Hindlimb muscle (tissue), 1 donor: ENCODE measurements at regions not wholly inside any gene's neighbourhood (a gene's known extent, or its start where the extent isn't known, plus 50 kb on each side); places are given as distances from the start of the nearest gene placed in this dataset.

Experiments used
- DNase-seq: peaks from one replicate; pipeline ENCODE4 v3.0.0-alpha.2; 2013

GRCh38 chr1:164183854-164184635 lies 374.9 kb upstream of the PBX1 start:
- DNase-seq, result no peak

GRCh38 chr1:164186881-164187280 lies 372.1 kb upstream of the PBX1 start:
- no peak for DNase-seq

GRCh38 chr1:164188497-164188896 lies 370.5 kb upstream of the PBX1 start:
- DNase-seq, result no peak

- DNase-seq, result no peak
Observed at GRCh38 chr1:164191191-164191590, 367.8 kb upstream of the PBX1 start.

- no peak for DNase-seq
Observed at GRCh38 chr1:164210211-164210739, 348.7 kb upstream of the PBX1 start.

- no peak for DNase-seq
Observed at GRCh38 chr1:164223378-164223777, 335.6 kb upstream of the PBX1 start.

GRCh38 chr1:164225011-164225410 lies 334.0 kb upstream of the PBX1 start:
- DNase-seq, result no peak

GRCh38 chr1:164226977-164227376 lies 332.0 kb upstream of the PBX1 start:
- DNase-seq, result no peak

GRCh38 chr1:164228928-164229327 lies 330.1 kb upstream of the PBX1 start:
- DNase-seq, result no peak

- DNase-seq, result no peak
Observed at GRCh38 chr1:164233149-164233548, 325.8 kb upstream of the PBX1 start.

GRCh38 chr1:164240081-164240480 lies 318.9 kb upstream of the PBX1 start:
- DNase-seq, result no peak

GRCh38 chr1:164250365-164250764 lies 308.6 kb upstream of the PBX1 start:
- no peak for DNase-seq

GRCh38 chr1:164256456-164256855 lies 302.5 kb upstream of the PBX1 start:
- DNase-seq, result no peak

GRCh38 chr1:164261691-164262240 lies 297.2 kb upstream of the PBX1 start:
- DNase-seq, result no peak

- no peak for DNase-seq
Observed at GRCh38 chr1:164263540-164263939, 295.4 kb upstream of the PBX1 start.

GRCh38 chr1:164265232-164265631 lies 293.8 kb upstream of the PBX1 start:
- no peak for DNase-seq

- no peak for DNase-seq
Observed at GRCh38 chr1:164272156-164272555, 286.8 kb upstream of the PBX1 start.

- no peak for DNase-seq
Observed at GRCh38 chr1:164296172-164296571, 262.8 kb upstream of the PBX1 start.

GRCh38 chr1:164308101-164308500 lies 250.9 kb upstream of the PBX1 start:
- no peak for DNase-seq

- DNase-seq, result no peak
Observed at GRCh38 chr1:164310166-164310565, 248.8 kb upstream of the PBX1 start.

- no peak for DNase-seq
Observed at GRCh38 chr1:164311377-164311776, 247.6 kb upstream of the PBX1 start.

GRCh38 chr1:164320790-164321731 lies 237.9 kb upstream of the PBX1 start:
- peak; percentile 17 for DNase-seq

GRCh38 chr1:164325786-164326185 lies 233.2 kb upstream of the PBX1 start:
- DNase-seq, result no peak
